SK-N-SH (cell line): ENCODE measurements at regions not wholly inside any gene's neighbourhood (a gene's known extent, or its start where the extent isn't known, plus 50 kb on each side); places are given as distances from the start of the nearest gene placed in this dataset.

Experiments used
- CTCF ChIA-PET: fragments of 300-600, 350-600 bp; formaldehyde crosslinking; extraction: SDS; loops from one replicate; lab custom pipeline; 2021; lab: Yijun Ruan, JAX
- POLR2A ChIA-PET: fragments of 350-600 bp; sonication (Branson Sonifier 250); formaldehyde crosslinking; extraction: SDS; loops from one replicate; lab custom pipeline; 2020; ENCODE audit warnings: antibody characterized with exemption, inconsistent platforms; lab: Yijun Ruan, JAX
- DNase-seq: peaks from one replicate; pipeline ENCODE4 v3.0.0; 2012
- H2AFZ ChIP-seq: fragments of 200-600 bp; sonication (generic); 2 replicates; pipeline ENCODE4 v1.8.1; 2016; ENCODE audit warnings: antibody characterized with exemption, mild to moderate bottlenecking, low read depth
- H3F3A ChIP-seq: fragments of 200-600 bp; sonication (generic); replicated peaks from 2 replicates; pipeline ENCODE3; 2016; ENCODE audit warnings: antibody characterized with exemption, mild to moderate bottlenecking; ENCODE audit not compliant: insufficient read depth
- H3K27ac ChIP-seq, 2 experiments: fragments of 200-500 bp in 1 of 2; fragments of 200-600 bp in 1 of 2; sonication (Bioruptor generic) in 1 of 2; sonication (generic), shearing (Covaris generic) in 1 of 2; 2 replicates each; pipeline versions ENCODE4 v1.5.1 to v1.6.1; 2014 to 2016; ENCODE audit warnings: low read depth in 2 of 2, inconsistent platforms in 1 of 2, low read length in 1 of 2, mild to moderate bottlenecking in 1 of 2, mixed read lengths in 1 of 2
- H3K27me3 ChIP-seq: fragments of 200-600 bp; sonication (generic), shearing (Covaris generic); 2 replicates; pipeline ENCODE4 v1.6.1; 2016; ENCODE audit warnings: mixed run types; ENCODE audit not compliant: insufficient read depth
- H3K36me3 ChIP-seq, 2 experiments: fragments of 200-500 bp in 1 of 2; fragments of 200-600 bp in 1 of 2; sonication (Bioruptor generic) in 1 of 2; sonication (generic) in 1 of 2; replicated peaks in 1 of 2; 2 replicates each; pipeline versions ENCODE3 to v1.5.1; 2014 to 2016; ENCODE audit warnings: low read length in 1 of 2, mild to moderate bottlenecking in 1 of 2; ENCODE audit not compliant: insufficient read depth in 2 of 2, control insufficient read depth in 1 of 2
- H3K4me1 ChIP-seq, 2 experiments: fragments of 200-500 bp in 1 of 2; fragments of 200-600 bp in 1 of 2; sonication (Bioruptor generic) in 1 of 2; sonication (generic), shearing (Covaris generic) in 1 of 2; 2 replicates each; pipeline versions ENCODE4 v1.5.1 to v1.6.1; 2014 to 2016; ENCODE audit warnings: low read depth in 1 of 2, low read length in 1 of 2, mixed run types in 1 of 2; ENCODE audit not compliant: insufficient read depth in 2 of 2, control insufficient read depth in 1 of 2
- H3K4me2 ChIP-seq: fragments of 200-600 bp; sonication (generic), shearing (Covaris generic); 2 replicates; pipeline ENCODE4 v1.6.1; 2017; ENCODE audit warnings: mixed run types
- H3K4me3 ChIP-seq, 2 experiments: fragments of 200-500 bp in 1 of 2; fragments of 200-600 bp in 1 of 2; sonication (Bioruptor generic) in 1 of 2; sonication (generic), shearing (Covaris generic) in 1 of 2; 2 replicates each; pipeline versions ENCODE4 v1.5.1 to v1.8.1; 2014 to 2016; ENCODE audit warnings: low read depth in 2 of 2, inconsistent platforms in 1 of 2, low read length in 1 of 2, mild to moderate bottlenecking in 1 of 2, mixed read lengths in 1 of 2, moderate library complexity in 1 of 2
- H3K79me2 ChIP-seq: fragments of 200-600 bp; sonication (generic); 2 replicates; pipeline ENCODE4 v1.8.1; 2017; ENCODE audit warnings: mild to moderate bottlenecking; ENCODE audit not compliant: insufficient read depth
- H3K9ac ChIP-seq: fragments of 200-600 bp; sonication (generic); 2 replicates; pipeline ENCODE4 v1.6.1; 2017; ENCODE audit warnings: mixed run types
- H3K9me2 ChIP-seq: fragments of 200-600 bp; sonication (generic); 2 replicates; pipeline ENCODE4 v1.6.1; 2017; ENCODE audit warnings: mixed run types
- H3K9me3 ChIP-seq: fragments of 200-600 bp; sonication (generic); 2 replicates; pipeline ENCODE4 v1.6.1; 2017; ENCODE audit warnings: mixed run types, mild to moderate bottlenecking, moderate library complexity
- H4K20me1 ChIP-seq: fragments of 200-600 bp; sonication (generic); 2 replicates; pipeline ENCODE4 v1.6.1; 2017; ENCODE audit warnings: mild to moderate bottlenecking, mixed run types; ENCODE audit not compliant: insufficient read depth
- ELF1 ChIP-seq: IDR thresholded peaks from 2 replicates; pipeline ENCODE4 v1.4.0; 2012
- MEF2A ChIP-seq: IDR thresholded peaks from 2 replicates; pipeline ENCODE4 v1.4.0; 2012; ENCODE audit warnings: low read depth, borderline replicate concordance
- RAD21 ChIP-seq: IDR thresholded peaks from 2 replicates; pipeline ENCODE4 v1.6.1; 2012; ENCODE audit warnings: mild to moderate bottlenecking, low read length
- RCOR1 ChIP-seq: fragments of 150-350 bp; IDR thresholded peaks from 2 replicates; pipeline ENCODE4 v1.6.1; 2017; ENCODE audit warnings: antibody characterized with exemption, low read length
- RFX5 ChIP-seq: IDR thresholded peaks from 2 replicates; pipeline ENCODE4 v1.6.1; 2012; ENCODE audit warnings: mild to moderate bottlenecking, improper control_type of control experiment, low read length
- SIN3A ChIP-seq: IDR thresholded peaks from 2 replicates; pipeline ENCODE4 v1.6.1; 2012; ENCODE audit warnings: low read depth, mild to moderate bottlenecking, low read length, moderate library complexity, borderline replicate concordance
- TAF1 ChIP-seq: IDR thresholded peaks from 2 replicates; pipeline ENCODE4 v1.6.1; 2012; ENCODE audit warnings: low read depth, mild to moderate bottlenecking, low read length, moderate library complexity, borderline replicate concordance
- WGBS: methylation state at CpG from one replicate; pipeline ENCODE4 v1.1.6; 2017; ENCODE audit warnings: low lambda C conversion rate; 5-methylcytosine and 5-hydroxymethylcytosine counted together
- TF ChIP-seq, protein P1 (sequence below): fragments of 150-350 bp; IDR thresholded peaks from 2 replicates; pipeline ENCODE4 v1.6.1; 2016; ENCODE audit warnings: mild to moderate bottlenecking, low read depth, low read length
- TF ChIP-seq, protein P2 (sequence below): IDR thresholded peaks from 2 replicates; pipeline ENCODE4 v1.4.0; 2012; ENCODE audit warnings: low read depth, borderline replicate concordance
- TF ChIP-seq, protein P3 (sequence below): IDR thresholded peaks from 2 replicates; pipeline ENCODE4 v1.4.0; 2012; ENCODE audit warnings: low read depth
- TF ChIP-seq, protein P4 (sequence below): IDR thresholded peaks from 2 replicates; pipeline ENCODE4 v1.4.0; 2012; ENCODE audit warnings: low read depth, borderline replicate concordance

DNA sequence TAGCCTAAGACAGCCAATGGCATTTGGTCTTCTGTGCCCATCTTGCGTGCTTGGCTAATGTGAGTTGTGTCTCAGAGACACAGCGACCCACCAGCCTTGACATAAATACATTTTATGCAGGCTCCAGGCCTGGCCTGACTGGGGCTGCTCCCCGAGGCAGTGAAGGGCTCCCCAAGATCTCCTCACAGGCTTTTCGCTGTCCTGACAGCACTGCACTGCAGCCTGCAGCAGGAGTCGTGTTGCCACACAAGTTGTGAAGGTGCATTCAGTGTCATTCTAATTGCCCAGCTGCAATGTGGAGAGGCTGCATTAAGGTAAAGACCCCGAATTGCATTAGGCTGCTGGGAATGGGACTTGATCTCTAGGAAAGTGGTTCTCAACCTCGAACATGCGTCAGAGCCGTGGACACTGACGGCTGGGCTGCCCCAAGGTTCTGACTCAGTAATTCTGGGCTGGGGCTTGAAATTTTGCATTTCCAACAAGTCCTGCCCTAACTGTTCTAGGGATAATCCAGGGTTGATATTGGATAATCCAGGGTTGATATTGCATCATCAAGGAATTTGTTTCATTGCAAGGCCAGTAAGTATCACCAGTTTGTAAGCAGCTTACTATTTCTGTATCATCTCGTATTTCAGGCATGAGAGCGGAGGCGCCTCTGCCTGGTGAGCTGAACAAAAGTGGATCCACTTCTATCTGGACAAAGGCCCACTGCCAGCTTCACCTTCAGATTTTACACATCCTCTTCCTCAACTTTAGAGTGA is 108.7 kb upstream of the INSIG1 start (continued):
- TF ChIP-seq, protein P1, sequence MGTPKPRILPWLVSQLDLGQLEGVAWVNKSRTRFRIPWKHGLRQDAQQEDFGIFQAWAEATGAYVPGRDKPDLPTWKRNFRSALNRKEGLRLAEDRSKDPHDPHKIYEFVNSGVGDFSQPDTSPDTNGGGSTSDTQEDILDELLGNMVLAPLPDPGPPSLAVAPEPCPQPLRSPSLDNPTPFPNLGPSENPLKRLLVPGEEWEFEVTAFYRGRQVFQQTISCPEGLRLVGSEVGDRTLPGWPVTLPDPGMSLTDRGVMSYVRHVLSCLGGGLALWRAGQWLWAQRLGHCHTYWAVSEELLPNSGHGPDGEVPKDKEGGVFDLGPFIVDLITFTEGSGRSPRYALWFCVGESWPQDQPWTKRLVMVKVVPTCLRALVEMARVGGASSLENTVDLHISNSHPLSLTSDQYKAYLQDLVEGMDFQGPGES, result no peak

DNA sequence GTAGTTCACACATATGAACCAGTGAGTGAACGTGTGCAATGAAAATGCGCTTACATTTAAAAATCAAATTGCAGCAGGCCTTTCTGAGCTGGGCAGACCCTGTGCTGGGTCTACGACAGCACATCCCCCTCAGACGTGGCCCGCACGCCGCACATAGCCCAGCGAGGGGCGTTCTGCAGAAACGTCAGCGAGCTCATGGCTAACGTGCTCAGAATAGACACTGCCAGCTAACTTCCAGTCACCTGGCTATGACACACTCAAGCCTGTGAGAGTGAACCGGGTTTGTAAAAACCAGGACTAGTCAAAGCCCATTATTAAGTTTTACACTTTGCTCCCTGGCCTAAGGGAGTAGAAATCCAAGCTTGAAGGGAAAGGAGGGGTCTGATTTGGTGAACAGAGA is 108.1 kb upstream of the INSIG1 start:
- Histone ChIP-seq H2AFZ (no peak overlapping the region), H3K27ac (no peak overlapping the region), H3K4me1 (peaks cover 0 to 2% of the 10 kb centered on the region in 2 experiments; a peak in 1 of 4 replicates), H3K9ac (no peak overlapping the region), H3K4me2 (no peak overlapping the region), H3K36me3 (no peaks in the 10 kb centered on the region), H3K9me3 (peaks cover 13% of the 10 kb centered on the region; the same call in 1 of the 2 replicates), H3K9me2 (no peaks in the 10 kb centered on the region), H4K20me1 (no peaks in the 10 kb centered on the region), H3K4me3 (no peak overlapping the region), H3K27me3 (peaks cover 19% of the 10 kb centered on the region; the same call in 1 of the 2 replicates), H3K79me2 (no peaks in the 10 kb centered on the region), H3F3A (no peaks in the 10 kb centered on the region)
- POLR2A ChIA-PET, result no interaction called here
- no peak for TF ChIP-seq MEF2A
- no peak for TF ChIP-seq RFX5
- TF ChIP-seq, protein P2, sequence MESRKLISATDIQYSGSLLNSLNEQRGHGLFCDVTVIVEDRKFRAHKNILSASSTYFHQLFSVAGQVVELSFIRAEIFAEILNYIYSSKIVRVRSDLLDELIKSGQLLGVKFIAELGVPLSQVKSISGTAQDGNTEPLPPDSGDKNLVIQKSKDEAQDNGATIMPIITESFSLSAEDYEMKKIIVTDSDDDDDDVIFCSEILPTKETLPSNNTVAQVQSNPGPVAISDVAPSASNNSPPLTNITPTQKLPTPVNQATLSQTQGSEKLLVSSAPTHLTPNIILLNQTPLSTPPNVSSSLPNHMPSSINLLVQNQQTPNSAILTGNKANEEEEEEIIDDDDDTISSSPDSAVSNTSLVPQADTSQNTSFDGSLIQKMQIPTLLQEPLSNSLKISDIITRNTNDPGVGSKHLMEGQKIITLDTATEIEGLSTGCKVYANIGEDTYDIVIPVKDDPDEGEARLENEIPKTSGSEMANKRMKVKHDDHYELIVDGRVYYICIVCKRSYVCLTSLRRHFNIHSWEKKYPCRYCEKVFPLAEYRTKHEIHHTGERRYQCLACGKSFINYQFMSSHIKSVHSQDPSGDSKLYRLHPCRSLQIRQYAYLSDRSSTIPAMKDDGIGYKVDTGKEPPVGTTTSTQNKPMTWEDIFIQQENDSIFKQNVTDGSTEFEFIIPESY, result no peak
- TF ChIP-seq ELF1, result no peak
- TF ChIP-seq, protein P3, sequence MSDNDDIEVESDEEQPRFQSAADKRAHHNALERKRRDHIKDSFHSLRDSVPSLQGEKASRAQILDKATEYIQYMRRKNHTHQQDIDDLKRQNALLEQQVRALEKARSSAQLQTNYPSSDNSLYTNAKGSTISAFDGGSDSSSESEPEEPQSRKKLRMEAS, result no peak
- no peak for TF ChIP-seq SIN3A
- TF ChIP-seq RAD21, result no peak
- TF ChIP-seq TAF1, result no peak
- TF ChIP-seq RCOR1, result no peak
- TF ChIP-seq, protein P4, sequence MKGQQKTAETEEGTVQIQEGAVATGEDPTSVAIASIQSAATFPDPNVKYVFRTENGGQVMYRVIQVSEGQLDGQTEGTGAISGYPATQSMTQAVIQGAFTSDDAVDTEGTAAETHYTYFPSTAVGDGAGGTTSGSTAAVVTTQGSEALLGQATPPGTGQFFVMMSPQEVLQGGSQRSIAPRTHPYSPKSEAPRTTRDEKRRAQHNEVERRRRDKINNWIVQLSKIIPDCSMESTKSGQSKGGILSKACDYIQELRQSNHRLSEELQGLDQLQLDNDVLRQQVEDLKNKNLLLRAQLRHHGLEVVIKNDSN, result no peak
- no peak for DNase-seq
- 34% methylated on average over 13 of the region's 13 CpGs for WGBS
- CTCF ChIA-PET, result interaction anchor here (0.6 to 11.1 kb wide), 34 partner anchors 9 to 391 kb away, joined by 3 to 176 read pairs (median 6); no protein-coding TSS in a partner anchor
